GM12872 (cell line): ENCODE measurements at regions not wholly inside any gene's neighbourhood (a gene's known extent, or its start where the extent isn't known, plus 50 kb on each side); places are given as distances from the start of the nearest gene placed in this dataset.

Experiments used
- TF ChIP-seq, protein P1 (sequence below): IDR thresholded peaks from 3 replicates; pipeline ENCODE4 v1.5.1; 2011; ENCODE audit warnings: low read depth, mild to moderate bottlenecking, low read length, moderate library complexity; ENCODE audit not compliant: insufficient read depth

- TF ChIP-seq, protein P1, sequence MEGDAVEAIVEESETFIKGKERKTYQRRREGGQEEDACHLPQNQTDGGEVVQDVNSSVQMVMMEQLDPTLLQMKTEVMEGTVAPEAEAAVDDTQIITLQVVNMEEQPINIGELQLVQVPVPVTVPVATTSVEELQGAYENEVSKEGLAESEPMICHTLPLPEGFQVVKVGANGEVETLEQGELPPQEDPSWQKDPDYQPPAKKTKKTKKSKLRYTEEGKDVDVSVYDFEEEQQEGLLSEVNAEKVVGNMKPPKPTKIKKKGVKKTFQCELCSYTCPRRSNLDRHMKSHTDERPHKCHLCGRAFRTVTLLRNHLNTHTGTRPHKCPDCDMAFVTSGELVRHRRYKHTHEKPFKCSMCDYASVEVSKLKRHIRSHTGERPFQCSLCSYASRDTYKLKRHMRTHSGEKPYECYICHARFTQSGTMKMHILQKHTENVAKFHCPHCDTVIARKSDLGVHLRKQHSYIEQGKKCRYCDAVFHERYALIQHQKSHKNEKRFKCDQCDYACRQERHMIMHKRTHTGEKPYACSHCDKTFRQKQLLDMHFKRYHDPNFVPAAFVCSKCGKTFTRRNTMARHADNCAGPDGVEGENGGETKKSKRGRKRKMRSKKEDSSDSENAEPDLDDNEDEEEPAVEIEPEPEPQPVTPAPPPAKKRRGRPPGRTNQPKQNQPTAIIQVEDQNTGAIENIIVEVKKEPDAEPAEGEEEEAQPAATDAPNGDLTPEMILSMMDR: no peak
Measured at GRCh38 chr2:13660231-13660630, 943.5 kb downstream of the TRIB2 start.

- TF ChIP-seq, protein P1: no peak
Measured at GRCh38 chr2:13662055-13662454, 945.3 kb downstream of the TRIB2 start.

DNA sequence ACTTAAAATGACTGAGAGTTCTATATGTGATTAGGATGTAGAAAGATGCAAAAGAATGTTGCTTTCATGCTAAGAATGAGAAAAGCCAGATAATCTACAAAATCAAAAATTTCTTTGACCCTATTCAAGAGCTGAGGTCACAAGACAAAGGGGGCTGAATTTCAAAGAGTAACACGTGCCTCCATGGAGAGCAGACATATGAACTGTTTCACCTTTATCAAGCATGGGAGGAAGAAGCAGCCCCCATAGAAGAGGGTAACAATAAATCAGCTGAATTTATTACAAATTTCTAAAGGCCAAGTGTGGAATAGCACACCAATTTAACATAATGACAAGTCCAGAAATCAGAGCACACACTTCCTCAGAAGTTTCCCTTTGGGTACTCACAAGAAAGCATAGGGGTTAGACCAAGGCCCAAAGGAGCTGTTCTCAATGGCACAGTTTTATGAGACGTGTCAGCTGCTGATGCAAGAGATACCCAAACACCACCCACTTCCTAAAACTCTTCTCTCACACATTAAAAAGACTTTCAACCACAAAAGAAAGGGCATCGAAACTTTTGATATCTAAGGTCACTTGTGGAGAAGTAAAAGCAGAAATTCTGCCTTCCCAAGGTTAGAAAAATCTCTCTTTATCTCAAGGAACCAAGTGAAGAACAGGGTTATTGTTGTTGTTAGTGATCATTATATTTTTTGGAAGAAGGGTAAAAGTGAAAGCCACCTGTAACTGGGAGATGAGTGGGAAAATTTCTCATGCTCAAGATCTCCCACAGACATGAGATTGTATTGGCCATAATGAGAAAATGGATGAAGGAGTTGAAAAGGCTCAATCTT, 950.1 kb downstream of the TRIB2 start:
- TF ChIP-seq, protein P1: no peak

DNA sequence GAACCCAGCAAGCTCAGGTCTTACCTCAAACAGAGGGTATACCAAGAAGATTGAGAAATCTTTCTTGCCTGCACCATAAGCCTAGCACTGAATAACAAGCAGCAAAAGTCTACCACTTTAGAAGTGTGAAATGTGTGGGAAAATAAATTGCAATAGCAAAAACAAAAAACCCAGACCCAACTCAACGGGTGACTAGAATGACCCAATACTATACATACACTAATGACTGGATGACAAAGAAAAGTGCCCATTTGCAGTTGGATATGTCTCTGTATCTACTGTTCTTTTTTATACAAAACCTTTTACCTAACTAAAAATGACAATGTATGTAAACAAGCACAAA, 950.6 kb downstream of the TRIB2 start:
- TF ChIP-seq, protein P1: no peak

- TF ChIP-seq, protein P1: no peak
Measured at GRCh38 chr2:13669607-13670006, 952.9 kb downstream of the TRIB2 start.

- TF ChIP-seq, protein P1: no peak
Measured at GRCh38 chr2:13676269-13676668, 956.2 kb upstream of the LRATD1 start.

DNA sequence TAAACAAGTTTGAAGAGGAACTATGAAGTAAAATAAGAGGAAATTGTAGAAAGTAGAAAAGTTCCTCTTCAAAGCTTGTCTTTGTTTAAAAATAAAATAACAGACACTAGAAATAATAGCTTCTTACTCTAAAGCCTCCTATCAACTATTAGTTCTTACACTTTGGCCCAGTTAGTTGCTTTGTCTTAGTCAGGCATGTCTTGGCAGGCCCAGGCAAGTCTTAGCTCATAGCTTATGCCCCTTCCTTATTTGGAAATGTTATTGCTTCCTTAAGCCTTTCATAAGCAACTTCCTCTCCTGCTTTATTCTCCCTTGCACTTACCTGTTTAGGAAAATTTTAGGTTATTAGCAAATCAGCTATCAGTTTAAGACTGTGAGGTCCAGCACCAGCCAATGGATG, 950.6 kb upstream of the LRATD1 start:
- TF ChIP-seq, protein P1: no peak
